ENCODE measurements at regions not wholly inside any gene's neighbourhood (a gene's known extent, or its start where the extent isn't known, plus 50 kb on each side); places are given as distances from the start of the nearest gene placed in this dataset.
"Not testable (repeated sequence)": the region's sequence is repeated elsewhere in the genome, so short reads cannot be mapped to it uniquely, and the experiment has no call there.

DNA sequence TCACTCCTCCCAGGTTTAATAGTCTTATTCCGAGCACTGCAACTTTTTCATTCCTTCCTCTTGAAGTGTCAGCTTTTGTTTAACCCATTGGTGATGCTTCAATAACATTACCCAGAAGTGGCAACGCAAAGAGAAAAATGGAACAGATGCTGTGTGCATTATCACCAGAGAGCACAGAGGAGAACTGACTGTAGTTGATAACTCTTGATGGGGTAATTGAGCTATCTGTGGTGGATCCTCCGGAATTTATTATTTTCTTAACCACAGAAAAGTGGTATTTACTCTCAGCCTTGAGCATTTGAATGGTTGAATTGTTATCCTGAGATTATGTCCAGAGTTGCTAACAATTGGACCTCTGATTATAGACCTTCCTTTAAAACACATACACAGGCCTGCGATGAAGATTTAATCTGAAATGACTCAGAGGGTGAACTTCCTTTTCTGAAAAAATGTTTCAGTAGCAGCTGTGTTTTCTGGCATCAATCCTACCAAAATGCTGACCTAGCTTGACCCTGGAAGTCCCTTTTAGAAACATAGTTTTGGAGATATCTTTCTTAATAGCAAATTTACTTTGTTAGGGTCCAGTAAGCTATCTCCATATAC lies 1584.4 kb upstream of the LRRTM3 start:
- no peak for DNase-seq

- no peak for DNase-seq
Measured at GRCh38 chr10:65342245-65342644, 1583.6 kb upstream of the LRRTM3 start.

GRCh38 chr10:65346466-65346865 lies 1579.4 kb upstream of the LRRTM3 start:
- DNase-seq, result no peak

DNA sequence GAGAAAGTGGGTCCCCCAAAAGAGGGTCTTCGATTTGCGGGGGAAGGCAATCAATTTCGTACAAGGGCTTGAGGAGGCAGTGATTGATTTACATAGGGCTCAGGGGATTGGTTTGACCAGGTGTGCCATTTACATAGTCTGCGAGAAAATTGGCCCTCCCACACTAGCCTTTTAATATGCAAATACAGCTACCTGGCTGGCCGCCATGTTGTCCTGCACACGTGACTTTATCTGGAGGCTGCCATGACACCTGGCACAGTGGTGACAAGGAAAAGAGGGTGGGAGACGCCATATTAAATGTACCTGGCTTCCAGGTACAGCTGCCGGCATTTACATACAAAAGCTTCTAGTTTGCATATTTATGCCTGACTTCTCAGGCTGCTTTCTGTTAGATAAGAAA lies 1577.2 kb upstream of the LRRTM3 start:
- DNase-seq, result no peak

GRCh38 chr10:65350611-65351010 lies 1575.2 kb upstream of the LRRTM3 start:
- DNase-seq, result no peak

DNA sequence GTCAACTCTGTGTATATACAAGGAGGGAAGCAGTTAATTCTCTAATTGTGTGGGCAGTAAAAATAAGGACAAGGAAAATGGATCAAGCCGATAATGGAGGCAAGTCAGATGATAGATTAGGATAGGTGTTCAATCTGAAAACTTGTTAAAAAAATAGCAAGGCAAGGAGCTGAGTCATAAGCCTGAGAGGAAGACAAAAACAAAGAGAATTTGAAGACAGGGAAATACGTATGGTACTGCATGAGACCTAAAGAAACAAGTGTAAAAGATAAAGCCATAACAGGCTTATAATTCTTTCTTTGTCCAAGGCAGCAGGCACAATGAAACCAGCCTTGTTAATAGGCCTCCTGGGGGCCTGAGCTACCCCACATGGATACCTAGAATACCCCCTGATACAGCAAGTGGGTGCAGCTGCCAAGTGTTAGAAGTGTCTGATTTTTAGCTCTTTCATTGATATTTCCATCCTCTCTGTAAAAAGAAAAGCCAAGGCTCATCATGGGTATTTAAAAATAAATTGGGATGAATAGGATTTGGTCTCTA lies 1570.6 kb upstream of the LRRTM3 start:
- DNase-seq, result no peak

GRCh38 chr10:65358565-65358964 lies 1567.3 kb upstream of the LRRTM3 start:
- no peak for DNase-seq

- DNase-seq, result no peak
Measured at GRCh38 chr10:65360497-65360896, 1565.3 kb upstream of the LRRTM3 start.

DNA sequence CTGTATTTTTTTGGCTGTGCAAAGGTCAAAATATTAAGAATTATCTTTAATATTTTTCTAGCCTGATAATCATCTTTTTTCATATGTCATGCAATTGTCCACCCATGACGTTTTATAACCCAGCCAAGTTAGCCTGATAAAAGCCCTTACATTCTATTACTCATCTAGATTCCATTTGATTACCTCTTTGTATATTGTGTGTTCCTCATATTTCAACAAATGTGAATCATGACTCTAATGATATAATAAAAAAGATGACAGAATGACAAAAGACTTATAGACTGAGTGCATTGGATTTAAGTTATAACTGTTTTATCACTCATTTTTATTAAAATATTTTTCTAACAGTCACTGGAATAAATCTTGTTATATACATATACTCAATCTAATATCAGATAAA lies 1560.0 kb upstream of the LRRTM3 start:
- DNase-seq, result no peak

DNA sequence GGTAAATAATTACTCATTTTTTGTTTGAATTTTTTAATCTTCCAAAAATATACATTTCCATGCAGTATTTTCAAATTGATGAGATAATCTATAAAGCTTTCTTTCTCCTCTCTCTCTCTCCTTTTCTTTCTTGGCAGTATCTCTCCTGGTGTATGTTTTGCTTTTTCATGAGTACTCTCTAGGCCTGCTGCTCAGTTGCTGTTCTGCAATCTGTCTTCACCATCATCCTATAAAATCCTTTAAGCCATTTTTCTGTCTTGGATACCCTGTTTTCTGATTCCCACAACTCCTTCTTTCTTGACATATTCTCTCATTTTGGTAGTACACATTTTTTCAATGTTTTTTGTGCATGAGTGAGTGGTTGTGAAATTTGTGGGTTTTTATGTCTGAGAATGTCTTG lies 1558.1 kb upstream of the LRRTM3 start:
- no peak for DNase-seq

- no peak for DNase-seq
Measured at GRCh38 chr10:65375528-65375927, 1550.3 kb upstream of the LRRTM3 start.

DNA sequence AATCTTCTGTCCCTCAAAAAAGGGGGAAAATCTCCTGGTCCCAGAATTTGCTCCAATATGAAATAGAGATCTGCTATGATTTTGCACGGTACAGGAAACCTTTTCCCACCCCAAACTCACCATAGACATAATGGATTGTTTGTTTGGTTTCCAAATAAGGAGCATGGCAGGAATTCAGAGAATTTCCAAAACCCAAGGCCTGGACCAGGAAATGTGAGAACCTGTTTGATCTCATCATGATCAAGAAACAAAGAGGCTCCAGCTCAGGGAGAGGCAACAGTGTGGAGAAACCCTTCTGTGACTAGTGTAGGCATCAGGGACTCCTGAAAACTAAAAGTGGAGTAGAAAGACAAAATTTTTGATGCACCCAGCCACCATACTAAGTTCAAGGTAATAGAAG lies 1548.1 kb upstream of the LRRTM3 start:
- DNase-seq, result no peak

DNA sequence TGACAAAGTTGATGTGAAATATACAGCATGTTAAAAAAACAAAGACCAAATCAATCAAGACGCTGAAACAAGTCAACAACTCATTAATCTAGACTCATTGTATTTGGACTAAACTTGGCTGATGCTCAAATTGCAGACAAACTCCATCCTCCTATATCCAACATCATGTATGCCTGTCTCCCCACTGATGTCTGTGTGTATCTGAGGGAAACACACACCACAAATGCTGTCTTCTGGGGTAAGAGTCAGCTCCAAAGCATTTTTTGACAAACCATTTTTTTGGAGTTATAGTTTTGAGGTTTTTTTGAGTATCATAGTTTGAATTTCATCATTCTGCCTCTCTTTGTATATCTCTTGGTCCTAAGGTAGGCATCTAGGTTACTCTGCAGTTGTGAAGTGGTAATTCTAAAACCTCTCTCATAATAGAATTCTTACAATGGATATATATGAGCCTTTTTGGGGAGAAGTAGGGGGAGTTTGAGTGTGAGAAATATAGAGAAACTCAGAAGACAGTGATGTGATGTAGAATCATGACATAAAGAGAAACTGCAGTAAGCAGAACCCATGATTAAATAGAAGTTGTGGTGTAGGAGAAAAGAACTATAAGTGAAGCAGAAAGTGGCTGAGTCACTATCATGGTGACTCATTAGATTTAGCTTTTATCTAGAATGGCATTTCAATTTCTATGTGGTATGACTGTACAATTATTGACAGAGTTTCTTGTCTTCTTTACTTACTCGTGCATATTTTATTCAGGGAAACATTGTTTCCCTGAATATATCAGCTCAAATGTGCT lies 1531.1 kb upstream of the LRRTM3 start:
- no peak for DNase-seq

DNA sequence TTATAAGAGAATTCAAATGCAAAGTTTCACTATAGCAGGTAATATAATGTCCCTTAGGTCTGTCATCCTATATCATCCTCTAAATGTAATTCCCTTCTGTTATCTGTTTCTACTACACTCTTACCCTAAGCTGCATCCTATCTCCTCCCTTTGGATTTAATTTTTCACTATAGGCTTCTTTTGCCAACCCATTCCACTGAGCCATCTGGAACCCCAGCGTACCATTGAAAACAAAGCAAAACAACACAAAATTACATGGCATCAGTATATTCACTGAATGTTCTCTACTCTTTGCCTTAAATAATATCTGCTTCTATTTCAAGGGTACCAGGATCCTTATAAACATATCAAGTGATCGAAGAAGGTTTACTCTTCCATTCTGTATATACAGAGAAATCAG lies 1530.2 kb upstream of the LRRTM3 start:
- no peak for DNase-seq

- no peak for DNase-seq
Measured at GRCh38 chr10:65396997-65397396, 1528.8 kb upstream of the LRRTM3 start.

- DNase-seq, result no peak
Measured at GRCh38 chr10:65408401-65408800, 1517.4 kb upstream of the LRRTM3 start.

DNA sequence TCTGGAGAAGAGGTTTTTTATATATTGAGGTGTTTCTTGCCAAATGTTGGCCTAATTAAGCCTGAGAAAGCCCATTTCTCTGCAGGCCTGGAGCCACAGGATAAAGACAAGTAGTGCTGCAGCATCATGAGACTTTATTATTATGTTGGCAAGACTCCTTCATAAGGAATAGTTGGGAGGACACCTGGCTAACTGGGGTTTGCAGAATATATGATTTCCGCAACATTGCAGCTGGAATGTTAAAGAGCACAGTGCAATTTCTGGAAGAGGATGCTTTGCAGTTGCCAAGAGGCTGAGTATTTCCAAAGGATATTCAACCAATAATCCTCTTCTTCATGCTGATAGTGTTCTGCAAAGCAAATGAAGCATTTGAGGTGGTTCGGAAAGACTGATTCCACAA lies 1512.8 kb upstream of the LRRTM3 start:
- DNase-seq, result no peak

GRCh38 chr10:65415318-65415717 lies 1510.5 kb upstream of the LRRTM3 start:
- DNase-seq, result no peak

DNA sequence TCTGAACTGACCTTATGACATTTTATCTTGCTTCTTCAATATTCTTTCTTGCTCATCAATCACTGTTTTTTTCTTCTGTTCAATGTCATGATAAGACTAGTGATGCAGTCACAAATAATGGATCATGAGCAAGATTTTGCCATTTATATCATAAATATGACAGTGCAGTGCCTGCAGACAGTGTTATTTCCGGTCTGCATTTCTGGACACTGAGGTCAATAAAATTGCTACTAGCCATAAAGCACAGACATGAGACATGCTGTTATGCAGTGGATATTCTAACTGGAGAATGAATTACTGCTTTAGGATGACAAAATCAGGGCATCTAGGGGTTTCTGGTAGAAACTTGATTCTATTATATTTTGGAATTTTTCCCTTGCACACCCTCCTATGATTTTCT lies 1509.7 kb upstream of the LRRTM3 start:
- DNase-seq, result no peak

DNA sequence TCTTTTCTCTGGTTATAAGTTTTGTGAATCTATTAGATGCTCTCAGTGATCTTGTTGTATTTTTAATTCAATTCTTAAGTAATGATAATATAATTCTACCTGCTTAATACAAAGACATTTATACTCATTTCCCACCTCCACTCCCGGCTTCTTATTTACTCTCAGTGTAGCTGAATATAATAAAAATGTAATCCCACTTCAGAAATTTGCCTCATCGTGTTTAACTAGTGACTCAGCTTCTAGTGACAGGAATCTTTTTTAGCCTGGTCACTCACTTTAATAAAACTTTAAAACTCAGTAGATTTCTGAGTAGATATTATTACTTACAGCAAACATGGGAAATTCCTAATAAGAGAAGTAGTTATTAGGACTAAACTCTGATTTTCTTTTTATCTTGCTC lies 1506.2 kb upstream of the LRRTM3 start:
- DNase-seq, result no peak

DNA sequence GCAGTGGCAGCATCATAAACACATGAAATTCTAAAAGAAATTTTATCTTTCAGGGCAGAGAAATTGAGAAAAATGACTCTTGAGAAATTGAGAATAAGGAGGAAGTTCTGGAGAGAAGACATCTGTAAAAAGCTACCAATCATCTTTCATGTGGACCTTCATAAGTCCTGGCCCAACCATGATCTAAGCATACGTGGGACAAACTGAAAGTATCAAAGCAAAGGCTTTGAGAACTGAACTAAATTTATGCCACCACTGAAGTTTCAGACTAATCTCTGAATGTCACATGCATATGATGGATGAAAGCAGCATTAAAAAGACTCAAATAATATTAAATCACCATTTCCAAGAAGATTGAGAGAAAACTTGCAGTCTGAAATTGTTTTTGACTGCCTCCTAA lies 1502.8 kb upstream of the LRRTM3 start:
- DNase-seq, result no peak

- not testable (repeated sequence) for DNase-seq
Measured at GRCh38 chr10:65429381-65429780, 1496.5 kb upstream of the LRRTM3 start.

DNA sequence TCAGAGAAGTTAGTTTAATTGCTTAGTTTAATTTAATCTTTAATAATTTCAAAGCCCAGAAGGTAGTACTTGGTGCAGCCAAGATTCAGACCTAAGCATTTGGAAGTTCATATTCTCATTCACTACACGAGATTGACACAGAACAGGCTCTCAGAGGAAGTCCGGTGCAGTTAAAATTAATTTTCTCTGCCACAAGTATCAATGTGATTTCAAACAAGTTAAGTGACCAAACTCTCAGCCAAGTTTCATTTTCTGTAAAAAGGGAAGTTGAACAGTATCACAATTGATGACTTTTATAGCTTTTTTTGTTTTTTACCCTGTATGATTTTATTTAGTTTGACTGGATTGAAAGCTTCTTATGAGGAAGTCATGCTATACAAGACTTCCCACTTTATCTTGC lies 1494.9 kb upstream of the LRRTM3 start:
- DNase-seq, result no peak

- DNase-seq, result no peak
Measured at GRCh38 chr10:65470986-65471385, 1454.8 kb upstream of the LRRTM3 start.

DNA sequence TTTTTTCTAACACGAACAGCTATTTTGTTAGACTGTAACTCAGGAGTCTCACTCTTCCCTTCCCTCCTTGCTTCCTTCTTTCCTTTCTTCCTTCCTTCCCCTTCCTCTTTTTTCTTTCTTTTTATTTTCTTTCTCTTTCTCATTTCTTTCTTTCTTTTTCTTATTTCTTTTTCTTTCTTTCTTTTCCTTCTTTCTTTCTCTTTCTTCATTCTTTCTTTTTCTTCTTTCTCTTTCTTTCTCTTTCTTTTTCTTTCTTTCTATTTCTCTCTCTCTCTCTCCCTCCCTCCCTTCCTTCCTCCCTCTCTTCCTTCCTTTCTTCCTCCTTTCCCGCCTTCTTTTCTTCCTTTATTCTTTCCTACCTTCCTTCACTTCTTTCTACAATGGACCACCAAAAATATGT lies 1443.0 kb upstream of the LRRTM3 start:
- DNase-seq, result no peak
